Breast epithelium (tissue), 3 donors: ENCODE measurements at regions not wholly inside any gene's neighbourhood (a gene's known extent, or its start where the extent isn't known, plus 50 kb on each side); places are given as distances from the start of the nearest gene placed in this dataset.

Experiments used
- CTCF ChIP-seq, 3 donors: fragments of 450-650 bp; IDR thresholded peaks; one replicate each; pipeline ENCODE4 v1.5.1; 2016 to 2017; ENCODE audit warnings: antibody characterized with exemption in 3 of 3, mild to moderate bottlenecking in 3 of 3, moderate library complexity in 3 of 3
- POLR2A ChIP-seq: fragments of 450-650 bp; IDR thresholded peaks from one replicate; pipeline ENCODE4 v1.6.1; 2016; ENCODE audit warnings: antibody characterized with exemption, mild to moderate bottlenecking, moderate library complexity

GRCh38 chrX:45799576-45799975 is 598.9 kb upstream of the DIPK2B start:
- TF ChIP-seq CTCF (IDR thresholded peaks at IDR 0.05) (no peak), POLR2A (no peak)
